ENCODE measurements at regions not wholly inside any gene's neighbourhood (a gene's known extent, or its start where the extent isn't known, plus 50 kb on each side); places are given as distances from the start of the nearest gene placed in this dataset.
"Not testable (repeated sequence)": the region's sequence is repeated elsewhere in the genome, so short reads cannot be mapped to it uniquely, and the experiment has no call there.

- Histone ChIP-seq H3K27me3 (no peaks in the 10 kb centered on the region), H3K36me3 (no peaks in the 10 kb centered on the region), H3K9me3 (no peaks in the 10 kb centered on the region), H3K4me3 (peak overlapping the region in 1 of 2 donors; percentile 48), H3K27ac (no peak overlapping the region), H3K4me1 (peaks cover 0 to 6% of the 10 kb centered on the region in 2 donors)
- peak; percentile 84 to 93 for TF ChIP-seq CTCF (IDR thresholded peaks at IDR 0.05)
- peak; percentile 65 for DNase-seq (ENCODE audit: low spot score)
These were observed 196.1 kb downstream of the ALG10 start for GRCh38 chr12:34218193-34219045.

- Histone ChIP-seq H3K27ac (no peak overlapping the region), H3K4me3 (peak overlapping the region in 1 of 2 donors; percentile 48), H3K27me3 (no peaks in the 10 kb centered on the region), H3K4me1 (peaks cover 0 to 6% of the 10 kb centered on the region in 2 donors), H3K36me3 (no peaks in the 10 kb centered on the region), H3K9me3 (no peaks in the 10 kb centered on the region)
- DNase-seq (ENCODE audit: low spot score), result peak; percentile 38
- no peak for TF ChIP-seq CTCF (IDR thresholded peaks at IDR 0.05)
These were observed 196.9 kb downstream of the ALG10 start for GRCh38 chr12:34219046-34219770.

- H3K9me3 ChIP-seq; H3K36me3 ChIP-seq; H3K27ac ChIP-seq; H3K27me3 ChIP-seq; DNase-seq (ENCODE audit: low spot score); H3K4me1 ChIP-seq; H3K4me3 ChIP-seq: not testable (repeated sequence)
These were observed 197.8 kb downstream of the ALG10 start for GRCh38 chr12:34220079-34220478.

GRCh38 chr12:34223640-34224039 is 201.3 kb downstream of the ALG10 start:
- TF ChIP-seq CTCF (IDR thresholded peaks at IDR 0.05), result no peak
- H3K4me3 ChIP-seq, result no peak overlapping the region
- peaks cover 0 to 5% of the 10 kb centered on the region in 2 donors for H3K4me1 ChIP-seq
- H3K27me3 ChIP-seq, result no peaks in the 10 kb centered on the region
- no peaks in the 10 kb centered on the region for H3K36me3 ChIP-seq
- no peak overlapping the region for H3K27ac ChIP-seq
- no peaks in the 10 kb centered on the region for H3K9me3 ChIP-seq
- DNase-seq (ENCODE audit: low spot score), result no peak

- H3K4me3 ChIP-seq, H3K4me1 ChIP-seq, H3K36me3 ChIP-seq: not testable (repeated sequence)
These were observed 203.7 kb downstream of the ALG10 start for GRCh38 chr12:34226044-34226443.

GRCh38 chr12:34228046-34228445 is 205.8 kb downstream of the ALG10 start:
- H3K27ac ChIP-seq; DNase-seq (ENCODE audit: low spot score); H3K4me1 ChIP-seq; H3K36me3 ChIP-seq; H3K9me3 ChIP-seq; H3K4me3 ChIP-seq; H3K27me3 ChIP-seq: not testable (repeated sequence)

More at GRCh38 chr12:34226044-34226443, 203.7 kb downstream of the ALG10 start:
- not testable (repeated sequence) for H3K27me3 ChIP-seq; H3K9me3 ChIP-seq; H3K27ac ChIP-seq; DNase-seq (ENCODE audit: low spot score)

GRCh38 chr12:34229033-34229432 is 206.7 kb downstream of the ALG10 start:
- not testable (repeated sequence) for DNase-seq (ENCODE audit: low spot score); H3K4me1 ChIP-seq; H3K36me3 ChIP-seq; H3K4me3 ChIP-seq; H3K27me3 ChIP-seq; H3K27ac ChIP-seq; H3K9me3 ChIP-seq

All from right atrium auricular region (tissue), 2 donors.